K562 (cell line): ENCODE measurements at regions not wholly inside any gene's neighbourhood (a gene's known extent, or its start where the extent isn't known, plus 50 kb on each side); places are given as distances from the start of the nearest gene placed in this dataset.

Source experiments
- ATAC-seq: fragments of 200-7000 bp; cut with Tn5 transposase; 3 replicates; pipeline ENCODE4 v1.9.1; 2020; ENCODE audit warnings: moderate library complexity
- BruUV-seq: library from RNA; stranded (reverse); fragments of 400-500 nt; replicated peaks from 2 replicates; lab custom pipeline; 2021; lab: Mats Ljungman, UMichigan
- CTCF ChIA-PET: fragments of 300-600 bp; formaldehyde crosslinking; extraction: SDS; loops from one replicate; lab custom pipeline; 2021; ENCODE audit warnings: low intra/inter-chr PET ratio; lab: Yijun Ruan, JAX
- POLR2A ChIA-PET: fragments of 300-600, 350-650 bp; sonication (Branson Sonifier 250); formaldehyde crosslinking; extraction: SDS; loops from one replicate; lab custom pipeline; 2021; ENCODE audit warnings: antibody characterized with exemption, inconsistent platforms; lab: Yijun Ruan, JAX
- DNase-seq, 4 experiments: peaks; one replicate each; pipeline versions ENCODE4 v3.0.0 to v3.0.0-alpha.2; 2011 to 2018; ENCODE audit warnings: low spot score in 3 of 4, mixed read lengths in 3 of 4; ENCODE audit errors: extremely low read depth in 1 of 4
- FAIRE-seq: peaks from 2 replicates; lab custom pipeline; 2011; peaks lifted over from hg19 to GRCh38; lab: Jason Lieb, UNC
- H2AFZ ChIP-seq: 2 replicates; pipeline ENCODE4 v1.6.0; 2011; ENCODE audit warnings: low read depth, low read length, control low read depth, inconsistent platforms
- H3K27ac ChIP-seq: fragments of 200-600 bp; 3 replicates; pipeline ENCODE4 v1.8.0; 2011; ENCODE audit warnings: low read depth, mild to moderate bottlenecking, control low read depth, inconsistent platforms, low read length, moderate library complexity, mixed read lengths; ENCODE audit errors: extremely low read depth
- H3K27me3 ChIP-seq, 2 experiments: fragments of 300-600 bp in 1 of 2; 2 replicates in 1 of 2; 3 replicates in 1 of 2; pipeline versions ENCODE4 v1.6.0 to v1.8.0; 2011; ENCODE audit warnings: inconsistent platforms in 2 of 2, low read length in 2 of 2, mild to moderate bottlenecking in 1 of 2, mixed read lengths in 1 of 2, moderate library complexity in 1 of 2; ENCODE audit not compliant: control insufficient read depth in 2 of 2, insufficient read depth in 2 of 2
- H3K36me3 ChIP-seq: fragments of 300-600 bp; 3 replicates; pipeline ENCODE4 v1.8.0; 2011; ENCODE audit warnings: mild to moderate bottlenecking, low read length, inconsistent platforms; ENCODE audit not compliant: control insufficient read depth, insufficient read depth
- H3K4me1 ChIP-seq, 2 experiments: fragments of 200-600 bp in 1 of 2; replicated peaks in 1 of 2; 2 replicates in 1 of 2; 3 replicates in 1 of 2; pipeline versions ENCODE4 v1.5.1 to v1.8.0; 2011; ENCODE audit warnings: inconsistent platforms in 2 of 2, low read length in 2 of 2, mild to moderate bottlenecking in 1 of 2, mixed read lengths in 1 of 2, moderate library complexity in 1 of 2; ENCODE audit not compliant: control insufficient read depth in 2 of 2, insufficient read depth in 2 of 2
- H3K4me2 ChIP-seq: 2 replicates; pipeline ENCODE4 v1.6.1; 2011; ENCODE audit warnings: low read length, control low read depth, inconsistent platforms, mixed read lengths; ENCODE audit not compliant: insufficient read depth
- H3K4me3 ChIP-seq: fragments of 200-600 bp; sonication (generic), shearing (Covaris generic); 2 replicates; pipeline ENCODE4 v1.5.1; 2016; ENCODE audit warnings: control low read depth, inconsistent platforms
- H3K79me2 ChIP-seq: fragments of 200-600 bp; 3 replicates; pipeline ENCODE4 v1.8.0; 2011; ENCODE audit warnings: low read length, inconsistent platforms; ENCODE audit not compliant: control insufficient read depth, insufficient read depth
- H3K9ac ChIP-seq, 2 experiments: 2 replicates each; pipeline versions ENCODE4 v1.6.0 to v1.6.1; 2011; ENCODE audit warnings: low read depth in 2 of 2, low read length in 2 of 2, control low read depth in 1 of 2, inconsistent platforms in 1 of 2, mild to moderate bottlenecking in 1 of 2, mixed read lengths in 1 of 2; ENCODE audit not compliant: insufficient read depth in 1 of 2
- H3K9me1 ChIP-seq: one replicate; pipeline ENCODE4 v1.6.0; 2011; ENCODE audit warnings: inconsistent platforms, mild to moderate bottlenecking, low read length, moderate library complexity; ENCODE audit not compliant: control insufficient read depth, insufficient read depth
- H3K9me3 ChIP-seq: replicated peaks from 2 replicates; pipeline ENCODE4 v1.5.1; 2011; ENCODE audit warnings: low read depth, low read length, inconsistent platforms; ENCODE audit not compliant: control insufficient read depth, insufficient read depth
- H4K20me1 ChIP-seq: replicated peaks from 2 replicates; pipeline ENCODE4 v1.6.1; 2011; ENCODE audit warnings: low read length, inconsistent platforms, mixed read lengths; ENCODE audit not compliant: control insufficient read depth, insufficient read depth
- CCNT2 ChIP-seq: IDR thresholded peaks from 2 replicates; pipeline ENCODE4 v1.6.1; 2011; ENCODE audit warnings: borderline replicate concordance, low read depth, mild to moderate bottlenecking, moderate library complexity, mixed read lengths, low read length; ENCODE audit not compliant: insufficient read length; ENCODE audit errors: extremely low read depth
- FOXJ3 ChIP-seq: sonication (generic); formaldehyde crosslinking; IDR thresholded peaks from 2 replicates; pipeline ENCODE4 v1.4.0; 2020; ENCODE audit warnings: mild to moderate bottlenecking, missing genetic modification reagents
- GTF2F1 ChIP-seq: IDR thresholded peaks from 2 replicates; pipeline ENCODE4 v1.6.1; 2011; ENCODE audit warnings: low read depth, low read length, improper control_type of control experiment
- MED1 ChIP-seq: sonication (generic); formaldehyde crosslinking; IDR thresholded peaks from 2 replicates; pipeline ENCODE4 v1.8.1; 2023; ENCODE audit warnings: missing genetic modification reagents, borderline replicate concordance
- SMAD2 ChIP-seq: fragments of 150-350 bp; IDR thresholded peaks from 2 replicates; pipeline ENCODE4 v1.6.1; 2014; ENCODE audit warnings: low read depth, mild to moderate bottlenecking, low read length
- SMARCC2 ChIP-seq: fragments of 450-650 bp; IDR thresholded peaks from 2 replicates; pipeline ENCODE4 v1.6.1; 2017; ENCODE audit warnings: antibody characterized with exemption, moderate library complexity, mild to moderate bottlenecking, low read depth
- TAF15 ChIP-seq: fragments of 200-400 bp; formaldehyde crosslinking; IDR thresholded peaks from 2 replicates; pipeline ENCODE4 v1.6.1; 2017; ENCODE audit warnings: mild to moderate bottlenecking, low read depth, low read length, moderate library complexity
- ZNF24 ChIP-seq: fragments of 450-650 bp; IDR thresholded peaks from 2 replicates; pipeline ENCODE4 v1.6.1; 2016
- ZNF354B ChIP-seq: fragments of 250-450 bp; sonication (Bioruptor Pico); IDR thresholded peaks from 2 replicates; pipeline ENCODE4 v1.4.0; 2020
- ZNF778 ChIP-seq: fragments of 450-650 bp; formaldehyde crosslinking; IDR thresholded peaks from 2 replicates; pipeline ENCODE4 v1.4.0; 2020; ENCODE audit warnings: mild to moderate bottlenecking, moderate library complexity
- WGBS: fragments of 100-300 bp; shearing (Covaris generic); methylation state at CpG from one replicate; pipeline ENCODE4 v1.1.6; 2016; ENCODE audit warnings: low coverage, mixed read lengths; ENCODE audit not compliant: insufficient coverage; ENCODE audit errors: missing lambda C conversion rate; 5-methylcytosine and 5-hydroxymethylcytosine counted together
- in situ Hi-C: fragments of 300-500 bp; cut with MboI; formaldehyde crosslinking; loops from 4 replicates; pipeline ENCODE4 v1.15.0; 2018; ENCODE audit warnings: inconsistent platforms, mixed read lengths
- intact Hi-C: fragments of 100-400 bp; cut with micrococcal nuclease; formaldehyde crosslinking; loops from 2 replicates; pipeline ENCODE4 v1.14.2; 2022
- TF ChIP-seq, protein P1 (sequence below): fragments of 250-450 bp; sonication (Bioruptor Pico); IDR thresholded peaks from 2 replicates; pipeline ENCODE4 v1.8.0; 2022; ENCODE audit warnings: inconsistent platforms, mild to moderate bottlenecking, moderate library complexity, borderline replicate concordance
- TF ChIP-seq, protein P2 (sequence below), 2 experiments: fragments of 250-450 bp in 1 of 2; fragments of 450-650 bp in 1 of 2; sonication (Bioruptor Pico) in 1 of 2; IDR thresholded peaks; 2 replicates each; pipeline versions ENCODE4 v1.6.1 to v1.8.0; 2016 to 2021; ENCODE audit warnings: mild to moderate bottlenecking in 2 of 2, moderate library complexity in 2 of 2, missing compliant biosample characterization in 1 of 2, missing genetic modification characterization in 1 of 2

DNA sequence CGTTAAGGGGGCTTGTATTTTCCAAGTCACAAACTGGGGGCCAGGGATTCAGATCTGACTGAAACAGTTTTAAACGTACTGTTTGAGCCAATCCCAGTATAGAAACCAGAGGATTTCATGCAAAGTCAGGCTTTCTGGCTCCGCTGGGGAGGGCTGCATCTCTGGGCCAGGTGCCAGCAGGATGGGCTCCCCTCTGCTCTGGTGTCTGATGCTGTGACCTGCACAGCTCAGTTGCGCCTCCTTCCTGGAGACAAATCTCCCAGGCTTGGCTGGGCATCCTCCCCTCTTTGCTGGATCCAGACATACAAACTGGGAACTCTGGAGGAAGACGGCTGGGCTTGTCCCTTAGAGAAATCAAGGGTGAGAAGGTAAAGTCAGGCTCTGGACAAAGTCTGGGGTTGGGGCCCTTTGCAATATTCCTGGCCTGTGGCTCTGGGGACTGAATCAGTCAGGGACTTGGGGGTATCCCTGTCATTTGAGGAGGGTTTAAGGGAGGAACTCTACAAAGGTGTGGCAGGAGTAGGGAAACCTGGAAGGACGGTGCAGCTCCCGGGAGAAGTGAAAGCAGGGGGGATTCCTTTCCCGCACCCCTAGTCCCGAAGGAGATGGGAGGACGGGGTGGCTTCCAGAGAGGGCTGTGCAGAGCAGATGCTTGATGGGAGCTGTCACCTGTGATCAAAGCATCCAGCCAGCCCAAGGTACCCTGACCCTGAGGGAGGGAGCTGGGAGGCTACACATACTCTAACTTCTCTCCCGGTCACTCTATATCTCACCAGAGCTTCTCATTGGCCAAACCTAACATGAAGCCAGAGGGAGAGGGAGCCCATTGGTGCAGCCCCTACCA lies 114.8 kb upstream of the ATP2B2 start:
- ChIA-PET POLR2A (interaction anchor here (0.6 to 1.1 kb wide), 2 partner anchors 12 to 41 kb away, joined by 3 read pairs; no protein-coding TSS in a partner anchor), CTCF (no interaction called here)
- Histone ChIP-seq H3K27me3 (peaks cover 2 to 44% of the 10 kb centered on the region in 2 experiments; a peak in 3 of 5 replicates), H3K4me3 (no peak overlapping the region), H3K36me3 (no peaks in the 10 kb centered on the region), H3K4me1 (no peaks in the 10 kb centered on the region), H3K79me2 (no peaks in the 10 kb centered on the region), H3K9ac (no peak overlapping the region), H4K20me1 (no peaks in the 10 kb centered on the region), H3K9me1 (no peaks in the 10 kb centered on the region), H3K4me2 (no peak overlapping the region), H3K27ac (no peak overlapping the region), H3K9me3 (no peaks in the 10 kb centered on the region), H2AFZ (no peak overlapping the region)
- TF ChIP-seq CCNT2 (no peak), TAF15 (no peak), GTF2F1 (no peak), ZNF778 (no peak), MED1 (CRISPR knock-in tag) (no peak), SMAD2 (no peak), ZNF354B (no peak), FOXJ3 (CRISPR knock-in tag) (no peak), SMARCC2 (no peak), ZNF24 (no peak)
- TF ChIP-seq, protein P1, sequence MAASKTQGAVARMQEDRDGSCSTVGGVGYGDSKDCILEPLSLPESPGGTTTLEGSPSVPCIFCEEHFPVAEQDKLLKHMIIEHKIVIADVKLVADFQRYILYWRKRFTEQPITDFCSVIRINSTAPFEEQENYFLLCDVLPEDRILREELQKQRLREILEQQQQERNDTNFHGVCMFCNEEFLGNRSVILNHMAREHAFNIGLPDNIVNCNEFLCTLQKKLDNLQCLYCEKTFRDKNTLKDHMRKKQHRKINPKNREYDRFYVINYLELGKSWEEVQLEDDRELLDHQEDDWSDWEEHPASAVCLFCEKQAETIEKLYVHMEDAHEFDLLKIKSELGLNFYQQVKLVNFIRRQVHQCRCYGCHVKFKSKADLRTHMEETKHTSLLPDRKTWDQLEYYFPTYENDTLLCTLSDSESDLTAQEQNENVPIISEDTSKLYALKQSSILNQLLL (CRISPR knock-in tag) = no peak
- TF ChIP-seq, protein P2, sequence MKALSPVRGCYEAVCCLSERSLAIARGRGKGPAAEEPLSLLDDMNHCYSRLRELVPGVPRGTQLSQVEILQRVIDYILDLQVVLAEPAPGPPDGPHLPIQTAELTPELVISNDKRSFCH (CRISPR knock-in tag; IDR thresholded peaks at IDR 0.05) = no peak
- TF ChIP-seq, protein P2 (tag; IDR thresholded peaks at IDR 0.05) = no peak
- FAIRE-seq (no peak), DNase-seq (no peak), ATAC-seq (peak; percentile 25; the same call in 1 of the 3 replicates)
- WGBS = 0% methylated on average over 11 of the region's 11 CpGs
- in situ Hi-C loops = no loop called here
- intact Hi-C loops = no loop called here
- BruUV-seq = no TSS peak
